NCI-H526 treated with DMSO at 0.1 percent for 48 hours (cell line): ENCODE measurements at regions not wholly inside any gene's neighbourhood (a gene's known extent, or its start where the extent isn't known, plus 50 kb on each side); places are given as distances from the start of the nearest gene placed in this dataset.

Source experiments
- DNase-seq: peaks from one replicate; lab custom pipeline; 2025; lab: John Stamatoyannopoulos, UW

GRCh38 chr15:99509686-99510461 is 55.9 kb upstream of the MEF2A start:
- DNase-seq: no peak

GRCh38 chr15:99511531-99511865 is 54.3 kb upstream of the MEF2A start:
- no peak for DNase-seq

GRCh38 chr15:99511866-99512661 is 53.7 kb upstream of the MEF2A start:
- no peak for DNase-seq

GRCh38 chr15:99514306-99514705 is 51.5 kb upstream of the MEF2A start:
- DNase-seq: no peak
